HCT116 (cell line): ENCODE measurements at regions not wholly inside any gene's neighbourhood (a gene's known extent, or its start where the extent isn't known, plus 50 kb on each side); places are given as distances from the start of the nearest gene placed in this dataset.
A peak's percentile ranks its signal among the peaks of the same experiment; 100 is the strongest.

Experiments used
- ATAC-seq: fragments of 200-7000 bp; cut with Tn5 transposase; 2 replicates; pipeline ENCODE4 v1.9.1; 2020; ENCODE audit warnings: mild to moderate bottlenecking, moderate library complexity
- BruUV-seq: library from RNA; stranded (reverse); fragments of 400-500 nt; replicated peaks from 2 replicates; lab custom pipeline; 2021; lab: Mats Ljungman, UMichigan
- CTCF ChIA-PET: fragments of 300-600 bp; sonication (Branson Sonifier 250); formaldehyde crosslinking; loops from one replicate; lab custom pipeline; 2021; ENCODE audit warnings: antibody characterized with exemption; lab: Charles Lee
- POLR2A ChIA-PET: fragments of 300-600, 350-600 bp; sonication (Branson Sonifier 250); formaldehyde crosslinking; loops from one replicate; lab custom pipeline; 2021; ENCODE audit warnings: antibody characterized with exemption; lab: Charles Lee
- RAD21 ChIA-PET, 2 experiments: fragments of 300-600 bp; sonication (Branson Sonifier 250); formaldehyde crosslinking; loops; one replicate each; lab custom pipeline; 2023; ENCODE audit warnings: low total read pairs in 2 of 2; ENCODE audit not compliant: uncharacterized antibody in 2 of 2, unreplicated experiment in 2 of 2, low non-redundant PET in 1 of 2; lab: Charles Lee
- DNase-seq: peaks from one replicate; pipeline ENCODE4 v3.0.0-alpha.2; 2010; ENCODE audit warnings: low read depth, low spot score
- H2AFZ ChIP-seq: fragments of 200-600 bp; shearing (Covaris generic), sonication (generic); 2 replicates; pipeline ENCODE4 v1.6.1; 2017; ENCODE audit warnings: low read depth, mixed run types, mixed read lengths, antibody characterized with exemption, low read length; ENCODE audit not compliant: poor library complexity, severe bottlenecking
- H3K27ac ChIP-seq: 2 replicates; pipeline ENCODE4 v1.5.1; 2012; ENCODE audit warnings: low read depth, low read length
- H3K27me3 ChIP-seq: fragments of 200-600 bp; sonication (generic); 2 replicates; pipeline ENCODE4 v1.6.1; 2016; ENCODE audit warnings: mixed run types, low read length, mixed read lengths; ENCODE audit not compliant: insufficient read depth
- H3K36me3 ChIP-seq, 2 experiments: fragments of 200-500 bp in 1 of 2; fragments of 200-600 bp in 1 of 2; sonication (Bioruptor generic) in 1 of 2; sonication (generic) in 1 of 2; 2 replicates each; pipeline versions ENCODE4 v1.5.1 to v1.6.1; 2014 to 2016; ENCODE audit warnings: low read length in 2 of 2, inconsistent platforms in 1 of 2, mixed read lengths in 1 of 2, mixed run types in 1 of 2; ENCODE audit not compliant: insufficient read depth in 2 of 2, control insufficient read depth in 1 of 2
- H3K4me1 ChIP-seq, 2 experiments: fragments of 200-600 bp in 1 of 2; sonication (generic) in 1 of 2; 2 replicates each; pipeline versions ENCODE4 v1.5.1 to v1.6.1; 2012 to 2017; ENCODE audit warnings: low read length in 2 of 2, inconsistent platforms in 1 of 2, mild to moderate bottlenecking in 1 of 2, mixed read lengths in 1 of 2, mixed run types in 1 of 2, moderate library complexity in 1 of 2; ENCODE audit not compliant: insufficient read depth in 2 of 2, control insufficient read depth in 1 of 2
- H3K4me2 ChIP-seq: fragments of 200-600 bp; sonication (generic); 2 replicates; pipeline ENCODE4 v1.6.1; 2017; ENCODE audit warnings: mixed run types, low read length, mixed read lengths
- H3K4me3 ChIP-seq, 2 experiments: fragments of 200-600 bp in 1 of 2; sonication (generic) in 1 of 2; replicated peaks in 1 of 2; 2 replicates each; pipeline ENCODE4 v1.5.1; 2011 to 2016; ENCODE audit warnings: low read length in 2 of 2, control low read depth in 1 of 2, low read depth in 1 of 2, mild to moderate bottlenecking in 1 of 2, mixed read lengths in 1 of 2, mixed run types in 1 of 2
- H3K79me2 ChIP-seq: fragments of 200-600 bp; sonication (generic); 2 replicates; pipeline ENCODE4 v1.6.1; 2017; ENCODE audit warnings: mild to moderate bottlenecking, mixed run types, low read length, moderate library complexity, mixed read lengths; ENCODE audit not compliant: insufficient read depth
- H3K9ac ChIP-seq: fragments of 200-600 bp; sonication (generic); 2 replicates; pipeline ENCODE4 v1.6.1; 2016; ENCODE audit warnings: low read length, mixed read lengths
- H3K9me2 ChIP-seq: fragments of 200-600 bp; sonication (generic), shearing (Covaris generic); 2 replicates; pipeline ENCODE4 v1.6.1; 2017; ENCODE audit warnings: mixed run types, mild to moderate bottlenecking, moderate library complexity; ENCODE audit not compliant: insufficient read depth
- H3K9me3 ChIP-seq, 2 experiments: fragments of 200-500 bp in 1 of 2; fragments of 200-600 bp in 1 of 2; sonication (Bioruptor generic) in 1 of 2; sonication (generic) in 1 of 2; 2 replicates each; pipeline ENCODE4 v1.6.1; 2014 to 2017; ENCODE audit warnings: low read length in 2 of 2, mixed read lengths in 2 of 2, inconsistent platforms in 1 of 2, low read depth in 1 of 2, mild to moderate bottlenecking in 1 of 2, mixed run types in 1 of 2, moderate library complexity in 1 of 2; ENCODE audit not compliant: control insufficient read depth in 1 of 2, insufficient read depth in 1 of 2
- H4K20me1 ChIP-seq: fragments of 200-600 bp; sonication (generic), shearing (Covaris generic); 2 replicates; pipeline ENCODE4 v1.6.1; 2017; ENCODE audit warnings: mixed run types, mild to moderate bottlenecking, moderate library complexity; ENCODE audit not compliant: insufficient read depth
- CBX3 ChIP-seq: IDR thresholded peaks from 2 replicates; pipeline ENCODE4 v1.6.1; 2012; ENCODE audit warnings: low read depth
- CTCF ChIP-seq, 3 experiments: fragments of 200-600 bp in 1 of 3; sonication (generic) in 1 of 3; IDR thresholded peaks in 2 of 3; conservative IDR thresholded peaks in 1 of 3; 2 replicates each; pipeline ENCODE4 v1.5.1; 2012 to 2017; ENCODE audit warnings: low read depth in 2 of 3, low read length in 2 of 3, antibody characterized with exemption in 1 of 3, borderline replicate concordance in 1 of 3, control low read depth in 1 of 3, mild to moderate bottlenecking in 1 of 3, mixed read lengths in 1 of 3, mixed run types in 1 of 3, moderate library complexity in 1 of 3; ENCODE audit not compliant: insufficient read depth in 1 of 3
- EGR1 ChIP-seq: IDR thresholded peaks from 2 replicates; pipeline ENCODE4 v1.6.1; 2012; ENCODE audit warnings: low read depth
- ELF1 ChIP-seq: IDR thresholded peaks from 2 replicates; pipeline ENCODE4 v1.6.1; 2012; ENCODE audit warnings: low read depth, borderline replicate concordance
- EZH2phosphoT487 ChIP-seq: fragments of 200-600 bp; IDR thresholded peaks from 2 replicates; pipeline ENCODE4 v1.6.1; 2018; ENCODE audit warnings: antibody characterized with exemption, borderline replicate concordance
- FOSL1 ChIP-seq: IDR thresholded peaks from 2 replicates; pipeline ENCODE4 v1.6.1; 2012; ENCODE audit warnings: low read depth
- RAD21 ChIP-seq: IDR thresholded peaks from 2 replicates; pipeline ENCODE4 v1.6.1; 2012; ENCODE audit warnings: low read depth, mild to moderate bottlenecking
- SIN3A ChIP-seq: IDR thresholded peaks from 2 replicates; pipeline ENCODE4 v1.6.1; 2012; ENCODE audit warnings: low read depth
- SP1 ChIP-seq: IDR thresholded peaks from 2 replicates; pipeline ENCODE4 v1.6.1; 2012; ENCODE audit warnings: low read depth
- SRF ChIP-seq: IDR thresholded peaks from 2 replicates; pipeline ENCODE4 v1.6.1; 2012; ENCODE audit warnings: low read depth
- YY1 ChIP-seq: IDR thresholded peaks from 2 replicates; pipeline ENCODE4 v1.6.1; 2011; ENCODE audit warnings: low read length, low read depth, moderate library complexity, mild to moderate bottlenecking; ENCODE audit not compliant: insufficient replicate concordance; ENCODE audit errors: extremely low read depth
- ZBTB33 ChIP-seq: IDR thresholded peaks from 2 replicates; pipeline ENCODE4 v1.6.1; 2011; ENCODE audit warnings: mild to moderate bottlenecking, low read length, moderate library complexity; ENCODE audit not compliant: insufficient replicate concordance; ENCODE audit errors: extremely low read depth
- intact Hi-C: fragments of 100-400 bp; cut with micrococcal nuclease; formaldehyde crosslinking; loops from 2 replicates; pipeline ENCODE4 v1.10.0; 2022

- Histone ChIP-seq H3K4me2 (no peak overlapping the region), H3K9me3 (no peaks in the 10 kb centered on the region), H2AFZ (no peak overlapping the region), H3K9me2 (no peaks in the 10 kb centered on the region), H3K79me2 (no peaks in the 10 kb centered on the region), H3K27me3 (no peaks in the 10 kb centered on the region), H3K36me3 (no peaks in the 10 kb centered on the region), H3K4me3 (no peak overlapping the region), H3K4me1 (no peaks in the 10 kb centered on the region), H3K27ac (no peak overlapping the region), H3K9ac (no peak overlapping the region), H4K20me1 (no peaks in the 10 kb centered on the region)
- RAD21 ChIA-PET = no interaction called here
- no TSS peak for BruUV-seq
- POLR2A ChIA-PET = no interaction called here
- intact Hi-C loops = no loop called here
- CTCF ChIA-PET = no interaction called here
- DNase-seq (no peak), ATAC-seq (peak; percentile 68)
- TF ChIP-seq ZBTB33 (no peak), CTCF (IDR thresholded peaks at IDR 0.05 in 2 of 3, conservative IDR thresholded peaks at IDR 0.05 in 1 of 3; ENCODE audit: borderline replicate concordance in 1 of 3, insufficient read depth in 1 of 3, low read depth in 2 of 3, low read length in 2 of 3) (peak in 2 of 3 experiments; percentile 42 to 49; a peak in 4 of 6 replicates)
These were observed 91.1 kb downstream of the BUB3 start for GRCh38 chr10:123245264-123245663.

GRCh38 chr10:123249894-123250293 lies 95.7 kb downstream of the BUB3 start:
- DNase-seq = no peak
- intact Hi-C loops = no loop called here
- Histone ChIP-seq H3K4me3 (no peak overlapping the region), H3K4me2 (no peak overlapping the region), H3K79me2 (no peaks in the 10 kb centered on the region), H3K27me3 (no peaks in the 10 kb centered on the region), H3K27ac (no peak overlapping the region), H3K9ac (no peak overlapping the region), H3K4me1 (no peaks in the 10 kb centered on the region), H3K36me3 (no peaks in the 10 kb centered on the region), H4K20me1 (no peaks in the 10 kb centered on the region), H3K9me2 (no peaks in the 10 kb centered on the region), H2AFZ (no peak overlapping the region), H3K9me3 (peaks cover 0 to 5% of the 10 kb centered on the region in 2 experiments; a peak in 1 of 4 replicates)
- RAD21 ChIA-PET = no interaction called here
- no TSS peak for BruUV-seq
- CTCF ChIA-PET = no interaction called here
- ATAC-seq = no peak
- POLR2A ChIA-PET = no interaction called here
- TF ChIP-seq CBX3 = no peak
- TF ChIP-seq SP1 = no peak
- no peak for TF ChIP-seq RAD21
- no peak for TF ChIP-seq FOSL1
- TF ChIP-seq EGR1 = no peak
- no peak for TF ChIP-seq SRF
- TF ChIP-seq SIN3A = no peak
- no peak for TF ChIP-seq ZBTB33
- TF ChIP-seq EZH2phosphoT487 = no peak
- no peak for TF ChIP-seq YY1
- no peak for TF ChIP-seq ELF1
